SK-N-SH treated with all-trans-retinoic acid at 6 μM for 48 hours (cell line): ENCODE measurements at regions not wholly inside any gene's neighbourhood (a gene's known extent, or its start where the extent isn't known, plus 50 kb on each side); places are given as distances from the start of the nearest gene placed in this dataset.

Source experiments
- ATAC-seq: fragments of 200-7000 bp; cut with Tn5 transposase; 3 replicates; pipeline ENCODE4 v1.9.1; 2020; ENCODE audit warnings: mild to moderate bottlenecking, moderate library complexity
- ARNTL ChIP-seq: fragments of 450-650 bp; formaldehyde crosslinking; IDR thresholded peaks from 2 replicates; pipeline ENCODE4 v1.5.0; 2020; ENCODE audit warnings: low read depth, mild to moderate bottlenecking, moderate library complexity, borderline replicate concordance
- BACH2 ChIP-seq: fragments of 250-450 bp; sonication (Bioruptor Pico); IDR thresholded peaks from 2 replicates; pipeline ENCODE4 v1.9.0; 2021; ENCODE audit warnings: mild to moderate bottlenecking, borderline replicate concordance
- CREB5 ChIP-seq: fragments of 250-450 bp; sonication (Bioruptor Pico); IDR thresholded peaks from 2 replicates; pipeline ENCODE4 v1.5.1; 2020; ENCODE audit warnings: low read depth, mild to moderate bottlenecking, moderate library complexity
- CSDC2 ChIP-seq: fragments of 250-450 bp; sonication (Bioruptor Pico); IDR thresholded peaks from 2 replicates; pipeline ENCODE4 v1.5.0; 2020; ENCODE audit warnings: mild to moderate bottlenecking, moderate library complexity
- CSRNP3 ChIP-seq: fragments of 250-450 bp; sonication (Bioruptor Pico); IDR thresholded peaks from 2 replicates; pipeline ENCODE4 v1.5.1; 2021; ENCODE audit warnings: mild to moderate bottlenecking, moderate library complexity
- ESRRG ChIP-seq: fragments of 250-450 bp; sonication (Bioruptor Pico); IDR thresholded peaks from 2 replicates; pipeline ENCODE4 v1.6.1; 2021; ENCODE audit warnings: mild to moderate bottlenecking
- GLIS3 ChIP-seq: fragments of 250-450 bp; sonication (Bioruptor Pico); IDR thresholded peaks from 2 replicates; pipeline ENCODE4 v1.5.0; 2020; ENCODE audit warnings: mild to moderate bottlenecking, moderate library complexity
- ISL1 ChIP-seq: fragments of 250-450 bp; sonication (Bioruptor Pico); IDR thresholded peaks from 2 replicates; pipeline ENCODE4 v2.1.2; 2022; ENCODE audit warnings: mild to moderate bottlenecking, moderate library complexity
- OSR1 ChIP-seq: fragments of 250-450 bp; sonication (Bioruptor Pico); IDR thresholded peaks from 2 replicates; pipeline ENCODE4 v1.8.0; 2022; ENCODE audit warnings: moderate library complexity, mild to moderate bottlenecking, inconsistent platforms
- PATZ1 ChIP-seq: fragments of 250-450 bp; sonication (Bioruptor Pico); IDR thresholded peaks from 2 replicates; pipeline ENCODE4 v1.8.0; 2020; ENCODE audit warnings: mild to moderate bottlenecking, moderate library complexity, borderline replicate concordance
- POU6F1 ChIP-seq: fragments of 250-450 bp; sonication (Bioruptor Pico); IDR thresholded peaks from 2 replicates; pipeline ENCODE4 v1.8.0; 2021; ENCODE audit warnings: low read depth, mild to moderate bottlenecking, moderate library complexity, borderline replicate concordance
- PPARA ChIP-seq: fragments of 250-450 bp; sonication (Bioruptor Pico); IDR thresholded peaks from 2 replicates; pipeline ENCODE4 v1.5.0; 2020; ENCODE audit warnings: mild to moderate bottlenecking, borderline replicate concordance
- SNAI2 ChIP-seq: fragments of 250-450 bp; sonication (Bioruptor Pico); IDR thresholded peaks from 2 replicates; pipeline ENCODE4 v1.5.0; 2020; ENCODE audit warnings: mild to moderate bottlenecking, moderate library complexity
- TCF4 ChIP-seq: fragments of 250-450 bp; sonication (Bioruptor Pico); IDR thresholded peaks from 2 replicates; pipeline ENCODE4 v1.8.0; 2021; ENCODE audit warnings: mild to moderate bottlenecking, moderate library complexity, borderline replicate concordance
- TOX ChIP-seq: fragments of 250-450 bp; sonication (Bioruptor Pico); IDR thresholded peaks from 2 replicates; pipeline ENCODE4 v1.8.0; 2021; ENCODE audit warnings: mild to moderate bottlenecking, moderate library complexity, borderline replicate concordance
- ZC3H10 ChIP-seq: fragments of 250-450 bp; sonication (Bioruptor Pico); IDR thresholded peaks from 2 replicates; pipeline ENCODE4 v1.5.1; 2021; ENCODE audit warnings: mild to moderate bottlenecking, moderate library complexity
- ZFP3 ChIP-seq: fragments of 250-450 bp; sonication (Bioruptor Pico); IDR thresholded peaks from 2 replicates; pipeline ENCODE4 v1.5.0; 2020; ENCODE audit warnings: mild to moderate bottlenecking, moderate library complexity
- ZFP30 ChIP-seq: fragments of 450-650 bp; formaldehyde crosslinking; IDR thresholded peaks from 2 replicates; pipeline ENCODE4 v1.5.0; 2022; ENCODE audit warnings: mild to moderate bottlenecking, moderate library complexity
- ZNF565 ChIP-seq: fragments of 450-650 bp; formaldehyde crosslinking; conservative IDR thresholded peaks from 2 replicates; pipeline ENCODE4 v1.5.0; 2020; ENCODE audit warnings: low read depth, mild to moderate bottlenecking, moderate library complexity
- ZNF70 ChIP-seq: fragments of 450-650 bp; formaldehyde crosslinking; IDR thresholded peaks from 2 replicates; pipeline ENCODE4 v1.5.0; 2020; ENCODE audit warnings: mild to moderate bottlenecking, moderate library complexity
- ZNF8 ChIP-seq: fragments of 450-650 bp; formaldehyde crosslinking; IDR thresholded peaks from 2 replicates; pipeline ENCODE4 v1.5.0; 2020; ENCODE audit warnings: mild to moderate bottlenecking, moderate library complexity

GRCh38 chr13:86900906-86901305 is 770.3 kb upstream of the SLITRK5 start:
- TF ChIP-seq PPARA (CRISPR knock-in tag) (no peak), ESRRG (no peak), ZNF70 (CRISPR knock-in tag) (no peak), CREB5 (CRISPR knock-in tag) (no peak), ZC3H10 (CRISPR knock-in tag) (no peak), ZNF8 (CRISPR knock-in tag) (no peak), CSRNP3 (CRISPR knock-in tag) (no peak), ISL1 (no peak), ARNTL (no peak), ZFP30 (CRISPR knock-in tag) (no peak), ZFP3 (CRISPR knock-in tag) (no peak), PATZ1 (CRISPR knock-in tag) (no peak), TCF4 (no peak), TOX (CRISPR knock-in tag) (no peak), OSR1 (CRISPR knock-in tag) (no peak), BACH2 (CRISPR knock-in tag) (no peak)
- ATAC-seq = no peak

- TF ChIP-seq ZNF565 (CRISPR knock-in tag) (no peak), ZC3H10 (CRISPR knock-in tag) (no peak), ISL1 (no peak), ESRRG (no peak), POU6F1 (CRISPR knock-in tag) (no peak), TCF4 (no peak), SNAI2 (CRISPR knock-in tag) (no peak), GLIS3 (CRISPR knock-in tag) (no peak)
- peak; percentile 77 for ATAC-seq
Observed at GRCh38 chr13:86906127-86906874, 764.9 kb upstream of the SLITRK5 start.

GRCh38 chr13:86907156-86907555 is 764.0 kb upstream of the SLITRK5 start:
- no peak; the same call in 2 of the 3 replicates for ATAC-seq

More at GRCh38 chr13:86907156-86907555, 764.0 kb upstream of the SLITRK5 start:
- no peak for TF ChIP-seq CSRNP3 (CRISPR knock-in tag)
- no peak for TF ChIP-seq ZFP3 (CRISPR knock-in tag)
- TF ChIP-seq ISL1 = no peak
- no peak for TF ChIP-seq BACH2 (CRISPR knock-in tag)
- no peak for TF ChIP-seq CSDC2 (CRISPR knock-in tag)
- no peak for TF ChIP-seq PATZ1 (CRISPR knock-in tag)
- TF ChIP-seq GLIS3 (CRISPR knock-in tag) = no peak
- TF ChIP-seq TOX (CRISPR knock-in tag) = no peak
- TF ChIP-seq PPARA (CRISPR knock-in tag) = no peak
- no peak for TF ChIP-seq ESRRG
